ENCODE measurements at regions not wholly inside any gene's neighbourhood (a gene's known extent, or its start where the extent isn't known, plus 50 kb on each side); places are given as distances from the start of the nearest gene placed in this dataset.
A peak's percentile ranks its signal among the peaks of the same experiment; 100 is the strongest.
"Not testable (repeated sequence)": the region's sequence is repeated elsewhere in the genome, so short reads cannot be mapped to it uniquely, and the experiment has no call there.

GRCh38 chr5:163355811-163356210 lies 81.6 kb upstream of the CCNG1 start:
- not testable (repeated sequence) for DNase-seq (ENCODE audit: low spot score)

- no peak for DNase-seq (ENCODE audit: low spot score)
Observed at GRCh38 chr5:163357636-163358035, 79.8 kb upstream of the CCNG1 start.

GRCh38 chr5:163360656-163361055 lies 76.7 kb upstream of the CCNG1 start:
- no peak for DNase-seq (ENCODE audit: low spot score)

GRCh38 chr5:163361450-163361849 lies 75.9 kb upstream of the CCNG1 start:
- no peak for DNase-seq (ENCODE audit: low spot score)

- DNase-seq (ENCODE audit: low spot score), result no peak
Observed at GRCh38 chr5:163362840-163363371, 74.5 kb upstream of the CCNG1 start.

GRCh38 chr5:163363389-163363788 lies 74.0 kb upstream of the CCNG1 start:
- DNase-seq (ENCODE audit: low spot score), result no peak

- no peak for DNase-seq (ENCODE audit: low spot score)
Observed at GRCh38 chr5:163366757-163367156, 70.6 kb upstream of the CCNG1 start.

GRCh38 chr5:163369776-163370385 lies 67.5 kb upstream of the CCNG1 start:
- DNase-seq (ENCODE audit: low spot score), result no peak

GRCh38 chr5:163373436-163374084 lies 63.8 kb upstream of the CCNG1 start:
- DNase-seq (ENCODE audit: low spot score), result no peak

GRCh38 chr5:163377982-163378381 lies 59.4 kb upstream of the CCNG1 start:
- DNase-seq (ENCODE audit: low spot score), result no peak

- DNase-seq (ENCODE audit: low spot score), result peak; percentile 73
Observed at GRCh38 chr5:163379298-163380155, 57.9 kb upstream of the CCNG1 start.

GRCh38 chr5:163381832-163382231 lies 55.6 kb upstream of the CCNG1 start:
- DNase-seq (ENCODE audit: low spot score), result no peak

GRCh38 chr5:163383754-163384153 lies 53.6 kb upstream of the CCNG1 start:
- DNase-seq (ENCODE audit: low spot score), result no peak

GRCh38 chr5:163384669-163385068 lies 52.7 kb upstream of the CCNG1 start:
- DNase-seq (ENCODE audit: low spot score), result no peak

GRCh38 chr5:163385271-163385670 lies 52.1 kb upstream of the CCNG1 start:
- DNase-seq (ENCODE audit: low spot score), result no peak

- DNase-seq (ENCODE audit: low spot score), result no peak
Observed at GRCh38 chr5:163385824-163386223, 51.6 kb upstream of the CCNG1 start.

GRCh38 chr5:163386352-163386751 lies 51.0 kb upstream of the CCNG1 start:
- DNase-seq (ENCODE audit: low spot score), result no peak

- DNase-seq (ENCODE audit: low spot score), result no peak
Observed at GRCh38 chr5:163387589-163388343, 49.6 kb upstream of the CCNG1 start.
